Hepatocyte (in vitro differentiated cells): ENCODE measurements at regions not wholly inside any gene's neighbourhood (a gene's known extent, or its start where the extent isn't known, plus 50 kb on each side); places are given as distances from the start of the nearest gene placed in this dataset.

Experiments used
- DNase-seq: peaks from one replicate; pipeline ENCODE4 v3.0.0-alpha.2; 2016; ENCODE audit warnings: low spot score
- H2AFZ ChIP-seq: fragments of 200-600 bp; sonication (generic); 2 replicates; pipeline ENCODE4 v1.6.0; 2016; ENCODE audit warnings: antibody characterized with exemption, mild to moderate bottlenecking
- H3K27ac ChIP-seq: fragments of 200-600 bp; sonication (generic); 2 replicates; pipeline ENCODE4 v1.5.1; 2016; ENCODE audit warnings: mild to moderate bottlenecking
- H3K27me3 ChIP-seq: fragments of 200-600 bp; sonication (generic); 2 replicates; pipeline ENCODE4 v1.6.1; 2016
- H3K36me3 ChIP-seq: fragments of 200-600 bp; sonication (generic); replicated peaks from 2 replicates; pipeline ENCODE4 v1.5.1; 2016; ENCODE audit warnings: low read depth; ENCODE audit not compliant: insufficient read depth
- H3K4me1 ChIP-seq: fragments of 200-600 bp; sonication (generic); 2 replicates; pipeline ENCODE4 v1.5.1; 2016; ENCODE audit warnings: mild to moderate bottlenecking, moderate library complexity; ENCODE audit not compliant: insufficient read depth
- H3K4me2 ChIP-seq: fragments of 200-600 bp; sonication (generic); 2 replicates; pipeline ENCODE4 v1.6.0; 2016
- H3K4me3 ChIP-seq: fragments of 200-600 bp; sonication (generic); 2 replicates; pipeline ENCODE4 v1.5.1; 2016; ENCODE audit warnings: mild to moderate bottlenecking
- H3K79me2 ChIP-seq: fragments of 200-600 bp; sonication (generic); 2 replicates; pipeline ENCODE4 v1.6.0; 2017; ENCODE audit warnings: mild to moderate bottlenecking
- H3K9me2 ChIP-seq: fragments of 200-600 bp; sonication (generic); replicated peaks from 2 replicates; pipeline ENCODE4 v1.6.0; 2017; ENCODE audit warnings: mild to moderate bottlenecking; ENCODE audit not compliant: insufficient read depth
- H3K9me3 ChIP-seq: fragments of 200-600 bp; sonication (generic); 2 replicates; pipeline ENCODE4 v1.5.1; 2016; ENCODE audit warnings: low read depth, mild to moderate bottlenecking
- H4K20me1 ChIP-seq: fragments of 200-600 bp; sonication (generic); 2 replicates; pipeline ENCODE4 v1.6.0; 2016; ENCODE audit warnings: mild to moderate bottlenecking; ENCODE audit not compliant: insufficient read depth, poor library complexity, severe bottlenecking
- EZH2 ChIP-seq: fragments of 200-600 bp; sonication (generic); IDR thresholded peaks from 2 replicates; pipeline ENCODE4 v1.6.1; 2016; ENCODE audit warnings: antibody characterized with exemption, mild to moderate bottlenecking, borderline replicate concordance
- EZH2phosphoT487 ChIP-seq: fragments of 200-600 bp; sonication (generic); IDR thresholded peaks from one replicate; pipeline ENCODE4 v1.6.1; 2018; ENCODE audit warnings: antibody characterized with exemption, mild to moderate bottlenecking, low read depth, moderate library complexity; ENCODE audit not compliant: unreplicated experiment, severe bottlenecking
- WGBS: methylation state at CpG from one replicate; pipeline ENCODE4 v1.1.6; 2016; ENCODE audit warnings: low lambda C conversion rate; ENCODE audit errors: missing lambda C conversion rate; 5-methylcytosine and 5-hydroxymethylcytosine counted together
- TF ChIP-seq, protein P1 (sequence below): fragments of 200-600 bp; sonication (generic); IDR thresholded peaks from 2 replicates; pipeline ENCODE4 v1.5.1; 2016; ENCODE audit warnings: antibody characterized with exemption, mild to moderate bottlenecking; ENCODE audit not compliant: poor library complexity

DNA sequence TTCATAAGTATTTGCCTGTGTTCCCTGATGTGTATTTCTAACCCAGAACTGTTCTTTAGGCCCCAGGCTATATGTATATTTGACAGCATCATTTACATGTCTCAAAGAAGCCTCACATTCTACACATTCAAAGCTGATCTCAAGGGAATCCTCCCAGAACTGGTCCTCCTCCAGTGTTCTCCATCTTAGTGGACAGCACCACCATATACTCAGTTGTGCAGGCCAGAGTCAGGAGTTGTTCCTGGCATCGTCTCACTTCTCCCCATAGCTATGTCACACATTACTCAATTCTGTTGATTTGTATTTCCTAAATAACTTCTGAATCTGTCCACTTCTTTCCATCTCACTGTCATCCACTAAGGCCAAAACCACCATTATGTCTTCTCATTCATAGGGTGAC is 82.8 kb upstream of the TRPC3 start:
- DNase-seq, result no peak

DNA sequence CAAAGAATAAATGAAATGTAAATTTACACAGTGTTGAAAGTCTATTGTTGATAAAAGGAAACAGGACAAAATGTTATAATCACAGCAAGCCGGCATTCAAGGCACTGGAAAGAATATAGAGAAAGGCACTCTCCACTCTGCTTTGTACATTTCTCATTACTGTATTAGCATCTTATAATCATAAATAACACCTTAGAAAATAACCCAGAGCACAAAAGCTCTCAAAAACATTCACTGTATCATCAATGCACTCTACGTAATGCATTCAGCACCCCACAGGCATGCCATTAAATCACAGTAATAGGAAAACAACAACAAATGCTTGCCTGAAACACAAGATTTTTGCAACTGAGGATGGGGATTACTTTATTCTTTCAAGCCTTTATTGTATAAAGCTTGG is 75.3 kb upstream of the TRPC3 start:
- TF ChIP-seq EZH2 (no peak), EZH2phosphoT487 (no peak)
- TF ChIP-seq, protein P1, sequence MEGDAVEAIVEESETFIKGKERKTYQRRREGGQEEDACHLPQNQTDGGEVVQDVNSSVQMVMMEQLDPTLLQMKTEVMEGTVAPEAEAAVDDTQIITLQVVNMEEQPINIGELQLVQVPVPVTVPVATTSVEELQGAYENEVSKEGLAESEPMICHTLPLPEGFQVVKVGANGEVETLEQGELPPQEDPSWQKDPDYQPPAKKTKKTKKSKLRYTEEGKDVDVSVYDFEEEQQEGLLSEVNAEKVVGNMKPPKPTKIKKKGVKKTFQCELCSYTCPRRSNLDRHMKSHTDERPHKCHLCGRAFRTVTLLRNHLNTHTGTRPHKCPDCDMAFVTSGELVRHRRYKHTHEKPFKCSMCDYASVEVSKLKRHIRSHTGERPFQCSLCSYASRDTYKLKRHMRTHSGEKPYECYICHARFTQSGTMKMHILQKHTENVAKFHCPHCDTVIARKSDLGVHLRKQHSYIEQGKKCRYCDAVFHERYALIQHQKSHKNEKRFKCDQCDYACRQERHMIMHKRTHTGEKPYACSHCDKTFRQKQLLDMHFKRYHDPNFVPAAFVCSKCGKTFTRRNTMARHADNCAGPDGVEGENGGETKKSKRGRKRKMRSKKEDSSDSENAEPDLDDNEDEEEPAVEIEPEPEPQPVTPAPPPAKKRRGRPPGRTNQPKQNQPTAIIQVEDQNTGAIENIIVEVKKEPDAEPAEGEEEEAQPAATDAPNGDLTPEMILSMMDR, result no peak
- H3K4me2 ChIP-seq, result no peak overlapping the region
- no peaks in the 10 kb centered on the region for H3K9me3 ChIP-seq
- H3K4me1 ChIP-seq, result no peaks in the 10 kb centered on the region
- WGBS, result 82% methylated on average over 2 of the region's 2 CpGs
- no peak for DNase-seq
- H2AFZ ChIP-seq, result no peak overlapping the region
- no peaks in the 10 kb centered on the region for H4K20me1 ChIP-seq
- H3K9me2 ChIP-seq, result no peaks in the 10 kb centered on the region
- no peaks in the 10 kb centered on the region for H3K36me3 ChIP-seq
- H3K27ac ChIP-seq, result no peak overlapping the region
- H3K27me3 ChIP-seq, result no peaks in the 10 kb centered on the region
- no peaks in the 10 kb centered on the region for H3K79me2 ChIP-seq
- no peak overlapping the region for H3K4me3 ChIP-seq

More for the DNA sequence above, 82.8 kb upstream of the TRPC3 start:
- Histone ChIP-seq H3K79me2 (no peaks in the 10 kb centered on the region), H3K4me1 (no peaks in the 10 kb centered on the region), H3K4me3 (no peak overlapping the region), H2AFZ (no peak overlapping the region), H3K27ac (no peak overlapping the region), H3K9me3 (no peaks in the 10 kb centered on the region), H3K36me3 (no peaks in the 10 kb centered on the region), H3K27me3 (no peaks in the 10 kb centered on the region), H3K4me2 (no peak overlapping the region), H3K9me2 (no peaks in the 10 kb centered on the region), H4K20me1 (no peaks in the 10 kb centered on the region)
- WGBS, result 100% methylated on average over 1 of the region's 1 CpG
- TF ChIP-seq, protein P1, result no peak
- TF ChIP-seq EZH2phosphoT487, result no peak
- TF ChIP-seq EZH2, result no peak

DNA sequence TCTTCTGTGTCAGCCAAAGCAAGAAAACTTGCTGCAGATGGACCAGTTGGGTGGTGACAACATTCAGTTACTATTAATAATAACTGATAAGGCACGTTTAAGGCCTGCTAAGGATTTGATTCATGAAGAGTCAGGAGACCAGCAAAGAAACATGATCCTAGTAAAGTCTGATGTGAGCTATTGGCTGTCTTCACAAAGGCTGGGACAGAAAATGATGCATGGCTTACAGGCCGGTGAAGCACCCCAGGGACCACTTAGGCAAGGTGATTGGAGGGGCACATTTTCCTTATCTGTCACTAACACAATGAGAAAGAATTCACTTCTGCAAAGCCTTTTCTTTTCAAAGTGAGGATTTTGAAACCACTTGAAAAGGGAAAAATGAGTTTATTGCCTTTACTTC is 65.4 kb upstream of the TRPC3 start:
- Histone ChIP-seq H3K27me3 (no peaks in the 10 kb centered on the region), H3K4me3 (no peak overlapping the region), H3K4me1 (no peaks in the 10 kb centered on the region), H3K9me2 (no peaks in the 10 kb centered on the region), H3K4me2 (no peak overlapping the region), H3K79me2 (no peaks in the 10 kb centered on the region), H3K27ac (no peak overlapping the region), H2AFZ (no peak overlapping the region), H3K36me3 (no peaks in the 10 kb centered on the region), H3K9me3 (no peaks in the 10 kb centered on the region), H4K20me1 (no peaks in the 10 kb centered on the region)
- TF ChIP-seq EZH2phosphoT487, result no peak
- 29% methylated on average over 2 of the region's 2 CpGs for WGBS
- no peak for DNase-seq

DNA sequence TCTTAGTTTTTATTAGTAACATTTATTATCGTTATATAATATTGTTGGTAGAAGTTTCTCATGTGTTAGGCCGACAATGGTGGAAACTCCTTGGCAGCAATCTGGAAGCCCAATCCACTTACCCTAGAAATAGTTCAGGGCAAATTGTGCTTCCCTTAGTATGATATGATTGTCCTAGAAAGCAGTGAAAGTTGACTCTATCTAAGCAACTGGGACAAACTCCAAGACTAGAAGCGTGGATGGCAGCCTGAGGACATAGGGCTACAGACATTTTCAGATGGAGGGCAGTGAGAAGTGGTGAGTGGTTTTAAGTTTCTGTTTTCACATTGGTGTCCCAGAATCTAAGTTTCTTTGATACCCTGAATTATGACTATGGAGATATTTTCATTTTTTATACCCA is 63.3 kb upstream of the TRPC3 start:
- Histone ChIP-seq H3K9me3 (no peaks in the 10 kb centered on the region), H2AFZ (no peak overlapping the region), H3K27me3 (no peaks in the 10 kb centered on the region), H3K79me2 (no peaks in the 10 kb centered on the region), H4K20me1 (no peaks in the 10 kb centered on the region), H3K27ac (no peak overlapping the region), H3K4me2 (no peak overlapping the region), H3K4me3 (no peak overlapping the region), H3K4me1 (no peaks in the 10 kb centered on the region), H3K9me2 (no peaks in the 10 kb centered on the region), H3K36me3 (no peaks in the 10 kb centered on the region)
- TF ChIP-seq EZH2 (no peak), EZH2phosphoT487 (no peak)
- TF ChIP-seq, protein P1, result no peak
- DNase-seq, result no peak
- 89% methylated on average over 3 of the region's 3 CpGs for WGBS
